B cell (primary cell): ENCODE measurements at regions not wholly inside any gene's neighbourhood (a gene's known extent, or its start where the extent isn't known, plus 50 kb on each side); places are given as distances from the start of the nearest gene placed in this dataset.

Experiments used
- ATAC-seq: fragments of 200-7000 bp; cut with Tn5 transposase; one replicate; pipeline ENCODE4 v1.10.0; 2021; ENCODE audit warnings: low read depth, mild to moderate bottlenecking, moderate number of reproducible peaks, moderate library complexity
- CTCF ChIA-PET: fragments of 350-600 bp; sonication (Branson Sonifier 250); formaldehyde crosslinking; loops from one replicate; lab custom pipeline; 2021; ENCODE audit warnings: antibody characterized with exemption, inconsistent platforms; lab: Charles Lee
- POLR2A ChIA-PET: fragments of 350-600 bp; sonication (Branson Sonifier 250); formaldehyde crosslinking; loops from one replicate; lab custom pipeline; 2021; ENCODE audit warnings: antibody characterized with exemption; lab: Charles Lee
- DNase-seq: peaks from one replicate; pipeline ENCODE4 v3.0.0; 2013
- H2AFZ ChIP-seq: 2 replicates; pipeline ENCODE4 v1.6.1; 2012; ENCODE audit warnings: mild to moderate bottlenecking, low read depth, low read length; ENCODE audit not compliant: insufficient read depth, poor library complexity, severe bottlenecking
- H3K27ac ChIP-seq, 2 donors: 1 replicate in 1 of 2; 2 replicates in 1 of 2; pipeline ENCODE4 v1.5.1; 2012 to 2013; ENCODE audit warnings: low read length in 2 of 2, mild to moderate bottlenecking in 2 of 2, moderate library complexity in 1 of 2
- H3K27me3 ChIP-seq, 4 experiments: fragments of 200-600 bp in 1 of 4; sonication (generic) in 1 of 4; replicated peaks in 1 of 4; 1 replicate in 2 of 4; 2 replicates in 2 of 4; pipeline versions ENCODE4 v1.6.1 to v1.7.0; 2013 to 2016; ENCODE audit warnings: low read length in 3 of 4, mild to moderate bottlenecking in 2 of 4, mixed read lengths in 1 of 4, moderate library complexity in 1 of 4; ENCODE audit not compliant: insufficient read depth in 4 of 4, control insufficient read depth in 3 of 4; ENCODE audit errors: control extremely low read depth in 1 of 4
- H3K36me3 ChIP-seq, 2 experiments: replicated peaks in 1 of 2; 1 replicate in 1 of 2; 2 replicates in 1 of 2; pipeline versions ENCODE4 v1.6.1 to v1.7.1; 2013; ENCODE audit warnings: low read length in 1 of 2; ENCODE audit not compliant: insufficient read depth in 2 of 2, control insufficient read depth in 1 of 2; ENCODE audit errors: control extremely low read depth in 1 of 2, extremely low read depth in 1 of 2
- H3K4me1 ChIP-seq, 2 donors: fragments of 200-600 bp in 1 of 2; sonication (generic) in 1 of 2; 1 replicate in 1 of 2; 2 replicates in 1 of 2; pipeline versions ENCODE4 v1.5.1 to v1.6.1; 2013 to 2017; ENCODE audit warnings: low read length in 2 of 2; ENCODE audit not compliant: control insufficient read depth in 2 of 2, insufficient read depth in 2 of 2
- H3K4me2 ChIP-seq: replicated peaks from 2 replicates; pipeline ENCODE3; 2012; ENCODE audit warnings: mild to moderate bottlenecking, low read depth, low read length; ENCODE audit not compliant: poor library complexity, severe bottlenecking
- H3K4me3 ChIP-seq, 5 experiments: fragments of 200-600 bp in 1 of 5; sonication (generic) in 1 of 5; 1 replicate in 3 of 5; 2 replicates in 2 of 5; pipeline versions ENCODE4 v1.5.1 to v1.7.0; 2011 to 2016; ENCODE audit warnings: low read length in 4 of 5, mild to moderate bottlenecking in 4 of 5, low read depth in 2 of 5, control low read depth in 1 of 5, moderate library complexity in 1 of 5; ENCODE audit not compliant: insufficient read depth in 1 of 5; ENCODE audit errors: control extremely low read depth in 1 of 5, extremely low read depth in 1 of 5
- H3K79me2 ChIP-seq: fragments of 200-600 bp; sonication (generic); one replicate; pipeline ENCODE4 v1.6.0; 2016; ENCODE audit warnings: low read length; ENCODE audit not compliant: control insufficient read depth, insufficient read depth
- H3K9ac ChIP-seq: fragments of 200-600 bp; sonication (generic); 2 replicates; pipeline ENCODE4 v1.6.1; 2017; ENCODE audit warnings: mild to moderate bottlenecking, low read length, moderate library complexity
- H3K9me3 ChIP-seq, 3 donors: one replicate each; pipeline versions ENCODE4 v1.6.1 to v1.7.1; 2013; ENCODE audit warnings: low read length in 2 of 3; ENCODE audit not compliant: control insufficient read depth in 2 of 3, insufficient read depth in 1 of 3; ENCODE audit errors: control extremely low read depth in 1 of 3
- H4K20me1 ChIP-seq: 2 replicates; pipeline ENCODE4 v1.6.0; 2012; ENCODE audit warnings: mild to moderate bottlenecking, low read length; ENCODE audit not compliant: insufficient read depth, control insufficient read depth, poor library complexity, severe bottlenecking
- H3K27ac Mint-ChIP-seq: one replicate; pipeline ENCODE4 v1.8.0; 2021; ENCODE audit warnings: mixed read lengths
- H3K27me3 Mint-ChIP-seq: one replicate; pipeline ENCODE4 v1.8.0; 2021; ENCODE audit warnings: mixed read lengths
- H3K4me1 Mint-ChIP-seq: one replicate; pipeline ENCODE4 v1.8.0; 2021; ENCODE audit warnings: mixed read lengths
- H3K4me3 Mint-ChIP-seq: one replicate; pipeline ENCODE4 v1.8.0; 2021; ENCODE audit warnings: mixed read lengths
- H3K9me3 Mint-ChIP-seq: one replicate; pipeline ENCODE4 v1.8.0; 2022; ENCODE audit warnings: mixed read lengths; ENCODE audit not compliant: insufficient read depth
- CTCF ChIP-seq: fragments of 200-600 bp; IDR thresholded peaks from one replicate; pipeline ENCODE4 v1.8.0; 2022; ENCODE audit warnings: antibody characterized with exemption, mild to moderate bottlenecking
- EZH2 ChIP-seq: IDR thresholded peaks from 2 replicates; pipeline ENCODE4 v1.6.1; 2012; ENCODE audit warnings: borderline replicate concordance, low read depth, mild to moderate bottlenecking, moderate library complexity, low read length; ENCODE audit not compliant: insufficient read depth, poor library complexity, severe bottlenecking
- WGBS: methylation state at CpG from one replicate; pipeline ENCODE4 v1.1.5; 2013; ENCODE audit warnings: missing lambda C conversion rate; ENCODE audit not compliant: insufficient coverage; 5-methylcytosine and 5-hydroxymethylcytosine counted together
- intact Hi-C: fragments of 100-400 bp; cut with micrococcal nuclease; formaldehyde crosslinking; loops from one replicate; pipeline ENCODE4 v1.10.0; 2022

DNA sequence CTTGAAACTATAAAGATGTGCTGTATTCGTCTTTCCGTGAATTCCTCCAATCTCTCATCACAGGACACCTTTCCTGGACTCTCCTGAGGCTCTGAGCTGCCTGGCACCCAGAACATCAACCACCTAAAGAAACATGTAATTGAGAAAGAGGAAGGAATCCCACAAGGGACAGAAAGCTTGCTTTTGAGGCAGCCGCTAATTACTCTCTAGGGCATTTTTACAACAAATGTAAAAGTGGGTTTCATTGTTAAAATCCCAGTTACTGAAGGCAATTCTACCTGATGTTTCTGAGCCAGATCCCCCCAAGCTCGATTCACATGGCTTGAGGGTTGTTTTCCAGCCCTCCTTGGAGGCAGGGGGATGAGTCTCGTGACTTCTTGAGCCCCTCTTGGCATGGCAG is 238.5 kb upstream of the LHX5 start:
- no peaks in the 10 kb centered on the region for H3K36me3 ChIP-seq

GRCh38 chr12:113709456-113709855 is 237.8 kb upstream of the LHX5 start:
- Histone ChIP-seq H3K4me2 (no peak overlapping the region), H3K27ac (no peak overlapping the region), H4K20me1 (no peaks in the 10 kb centered on the region), H3K79me2 (no peaks in the 10 kb centered on the region), H3K9ac (no peak overlapping the region), H3K9me3 (peaks cover 0 to 4% (median 3%) of the 10 kb centered on the region in 3 donors), H3K36me3 (no peaks in the 10 kb centered on the region), H3K4me1 (no peaks in the 10 kb centered on the region), H2AFZ (no peak overlapping the region), H3K4me3 (no peak overlapping the region), H3K27me3 (peaks cover 0 to 8% (median 0%) of the 10 kb centered on the region in 4 experiments)
- no peaks in the 10 kb centered on the region for H3K4me1 Mint-ChIP-seq
- peaks cover 5% of the 10 kb centered on the region for H3K9me3 Mint-ChIP-seq
- H3K27me3 Mint-ChIP-seq, result peaks cover 36% of the 10 kb centered on the region
- intact Hi-C loops, result no loop called here
- no CpG with 5 or more reads among the region's 3 CpGs for WGBS
- POLR2A ChIA-PET, result no interaction called here
- H3K27ac Mint-ChIP-seq, result no peak overlapping the region
- CTCF ChIA-PET, result no interaction called here
- DNase-seq, result no peak
- H3K4me3 Mint-ChIP-seq, result no peak overlapping the region
- ATAC-seq, result no peak
- TF ChIP-seq CTCF (no peak), EZH2 (no peak)

More for the DNA sequence above, 238.5 kb upstream of the LHX5 start:
- H3K9ac ChIP-seq, result no peak overlapping the region
- Mint-ChIP-seq H3K4me3 (no peak overlapping the region), H3K27ac (no peak overlapping the region), H3K27me3 (peaks cover 35% of the 10 kb centered on the region), H3K9me3 (peaks cover 5% of the 10 kb centered on the region), H3K4me1 (no peaks in the 10 kb centered on the region)
- ATAC-seq, result no peak
- POLR2A ChIA-PET, result no interaction called here
- H3K27me3 ChIP-seq, result peaks cover 0 to 7% (median 0%) of the 10 kb centered on the region in 4 experiments
- peaks cover 0 to 4% (median 3%) of the 10 kb centered on the region in 3 donors for H3K9me3 ChIP-seq
- no peak overlapping the region for H3K4me2 ChIP-seq
- H3K27ac ChIP-seq, result no peak overlapping the region
- H2AFZ ChIP-seq, result no peak overlapping the region
- TF ChIP-seq EZH2, result no peak
- TF ChIP-seq CTCF, result no peak
- intact Hi-C loops, result no loop called here
- no peaks in the 10 kb centered on the region for H4K20me1 ChIP-seq
- H3K79me2 ChIP-seq, result no peaks in the 10 kb centered on the region
- no peak overlapping the region for H3K4me3 ChIP-seq
- CTCF ChIA-PET, result no interaction called here
- no peak for DNase-seq
- no peaks in the 10 kb centered on the region for H3K4me1 ChIP-seq
- WGBS, result 64% methylated on average over 2 of the region's 5 CpGs
